GM19467 (cell line): ENCODE measurements at regions not wholly inside any gene's neighbourhood (a gene's known extent, or its start where the extent isn't known, plus 50 kb on each side); places are given as distances from the start of the nearest gene placed in this dataset.
"Not testable (repeated sequence)": the region's sequence is repeated elsewhere in the genome, so short reads cannot be mapped to it uniquely, and the experiment has no call there.

Source experiments
- ATAC-seq: cut with Tn5 transposase; IDR thresholded peaks from one replicate; pipeline ENCODE4 v1.9.1; 2021; ENCODE audit warnings: mild to moderate bottlenecking, moderate library complexity; ENCODE audit not compliant: unreplicated experiment

DNA sequence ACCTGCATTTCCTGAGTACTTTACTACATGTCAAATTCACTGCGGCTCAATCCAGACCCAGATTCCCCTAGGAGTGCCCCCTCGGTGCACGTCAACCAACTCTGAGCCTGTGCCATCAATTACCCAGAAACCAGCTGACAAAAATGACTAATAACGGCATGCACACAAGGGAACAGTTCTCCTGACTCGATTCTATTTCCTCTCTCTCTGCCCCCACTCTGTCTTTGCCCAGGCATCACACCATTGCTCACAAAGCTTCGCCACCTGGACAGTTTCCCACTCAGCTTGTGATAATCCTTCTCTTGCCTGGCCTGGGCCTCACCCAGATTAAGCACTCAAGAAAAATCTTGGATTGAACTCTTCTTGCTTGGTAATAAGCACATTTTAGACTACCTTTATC, 115.3 kb upstream of the NDUFV2 start:
- ATAC-seq: no peak

DNA sequence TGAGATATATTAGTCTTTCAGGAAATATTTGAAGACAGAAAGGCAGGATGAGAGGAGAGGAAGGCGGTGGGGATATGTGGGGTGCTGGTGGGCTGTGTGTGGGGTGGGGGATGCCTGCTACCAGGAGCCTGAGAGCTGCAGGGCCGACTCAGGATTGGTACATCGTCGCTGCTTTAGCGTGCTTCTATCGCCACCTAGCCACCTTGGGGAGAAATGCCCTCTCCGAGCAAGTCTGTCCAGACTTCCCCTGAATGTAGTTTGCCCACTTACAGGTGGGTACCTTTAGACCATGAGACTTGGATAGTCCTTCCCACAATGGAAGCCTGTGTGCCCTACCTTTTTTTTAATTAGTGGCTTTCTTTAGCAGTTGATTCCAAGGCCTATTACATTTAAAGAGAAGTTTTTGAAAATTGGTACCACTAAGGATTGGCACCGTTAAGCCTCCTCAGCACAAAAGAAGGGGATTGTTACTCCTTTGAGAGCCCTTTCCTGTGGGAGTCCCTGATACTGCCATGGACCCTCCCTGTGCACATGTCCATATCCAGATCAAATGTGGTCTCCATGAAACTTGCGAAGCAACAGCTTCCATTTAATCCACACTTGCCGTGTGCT, 114.1 kb upstream of the NDUFV2 start:
- ATAC-seq: no peak

DNA sequence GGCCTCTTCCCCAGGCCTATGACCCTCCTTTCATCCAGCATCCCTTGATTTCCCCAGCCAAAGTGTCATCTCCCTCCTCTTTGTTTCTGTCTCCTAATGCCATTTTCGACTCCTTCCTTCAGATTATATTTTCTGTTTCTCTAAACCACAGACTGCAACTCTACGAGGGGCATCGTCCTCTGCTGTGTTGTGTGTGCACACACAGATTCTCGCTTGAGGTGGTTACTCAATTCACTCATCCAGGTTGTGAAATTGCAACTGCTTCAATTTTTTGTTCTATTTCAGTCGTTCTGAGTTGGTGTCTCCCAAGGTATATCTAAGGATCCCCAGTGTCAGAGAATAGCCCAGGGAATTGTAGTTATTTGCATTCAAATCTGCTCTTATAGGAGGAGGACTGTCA, 113.5 kb upstream of the NDUFV2 start:
- ATAC-seq: no peak

DNA sequence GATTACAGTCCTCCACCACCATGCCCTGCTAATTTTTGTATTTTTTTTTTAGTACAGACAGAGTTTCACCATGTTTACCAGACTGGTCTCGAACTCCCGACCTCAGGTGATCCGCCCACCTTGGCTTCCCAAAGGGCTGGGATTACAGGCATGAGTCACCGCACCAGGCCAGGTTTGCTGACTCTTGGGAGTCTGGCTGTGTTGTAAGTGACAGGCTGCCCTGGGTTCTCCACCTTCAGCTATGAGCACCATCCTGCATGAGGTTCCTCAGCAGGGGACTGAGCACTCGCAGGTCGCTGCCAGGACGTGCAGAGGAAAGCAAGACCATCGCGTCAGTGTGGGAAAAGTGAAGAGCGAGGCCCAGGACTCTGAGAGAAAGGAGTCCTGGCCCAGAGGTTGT, 112.6 kb upstream of the NDUFV2 start:
- ATAC-seq: no peak

DNA sequence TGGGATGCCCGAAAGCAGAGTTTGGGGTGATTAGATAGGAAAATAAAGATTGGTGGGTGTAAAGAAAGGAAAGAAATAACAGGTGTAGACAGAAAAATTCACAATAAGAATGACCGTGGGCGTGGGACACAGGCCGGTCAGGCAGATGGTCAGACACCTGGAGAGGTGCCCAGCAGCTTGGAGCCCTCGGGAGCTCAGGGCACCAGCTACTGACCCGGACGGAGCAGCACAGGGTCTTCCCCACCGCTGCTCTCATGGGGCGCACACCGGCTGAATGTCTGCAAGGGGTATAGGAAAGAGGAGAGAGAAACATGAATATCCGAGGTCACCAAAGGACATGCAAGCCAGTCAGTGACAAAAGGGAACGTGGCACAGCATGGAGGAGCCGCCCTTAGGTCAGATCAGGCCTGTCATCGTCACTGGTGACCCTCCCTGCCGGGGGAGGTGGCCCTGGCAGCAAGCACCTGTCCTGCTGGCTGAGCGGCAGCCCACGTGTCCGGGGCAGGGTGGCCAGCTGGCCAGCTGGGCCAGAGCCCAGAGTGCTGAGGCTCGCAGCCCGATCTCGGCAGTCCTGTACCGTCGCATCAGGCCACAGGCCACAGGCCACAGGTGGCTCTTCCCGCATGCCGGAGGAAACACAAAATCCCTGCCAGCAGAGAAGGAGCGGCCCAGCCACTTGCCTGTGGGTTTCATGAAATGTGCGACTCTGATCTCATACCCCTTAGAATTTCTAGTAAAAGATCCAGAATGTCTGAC, 112.0 kb upstream of the NDUFV2 start:
- ATAC-seq: no peak

DNA sequence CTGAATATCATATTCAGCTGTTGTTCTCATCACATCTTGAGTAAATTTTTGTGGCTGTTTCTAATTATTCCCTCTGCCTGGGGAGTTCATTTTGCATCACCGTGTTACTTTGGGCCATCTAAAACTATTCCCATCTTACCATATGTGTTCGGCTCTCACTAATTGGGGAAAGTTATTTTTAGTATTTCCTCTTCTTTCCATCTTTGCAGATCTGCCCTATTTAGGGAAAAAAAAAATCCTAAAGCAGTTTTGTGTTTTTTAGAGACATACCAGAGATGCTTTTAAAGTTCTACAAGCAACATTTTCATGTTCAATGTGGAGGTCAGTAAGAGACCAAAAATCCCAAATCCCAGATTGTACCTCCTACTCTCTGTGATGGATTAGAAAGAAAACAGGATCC, 111.3 kb upstream of the NDUFV2 start:
- ATAC-seq: no peak

DNA sequence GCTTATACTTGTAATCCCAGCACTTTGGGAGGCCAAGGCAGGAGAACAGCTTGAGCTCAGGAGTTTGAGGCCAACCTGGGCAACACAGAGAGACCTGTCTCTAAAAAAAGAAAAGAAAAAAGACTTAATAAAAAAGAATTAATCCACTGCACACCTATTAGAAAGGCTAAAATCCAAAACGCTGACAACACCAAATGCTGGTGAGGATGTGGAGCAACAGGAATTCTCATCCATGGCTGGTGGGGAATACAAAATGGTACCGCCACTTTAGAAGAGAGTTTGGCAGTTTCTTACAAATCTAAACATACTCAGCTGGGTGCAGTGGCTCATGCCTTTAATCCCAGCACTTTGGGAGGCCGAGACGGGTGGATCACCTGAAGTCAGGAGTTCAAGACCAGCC, 110.0 kb upstream of the NDUFV2 start:
- ATAC-seq: not testable (repeated sequence)

DNA sequence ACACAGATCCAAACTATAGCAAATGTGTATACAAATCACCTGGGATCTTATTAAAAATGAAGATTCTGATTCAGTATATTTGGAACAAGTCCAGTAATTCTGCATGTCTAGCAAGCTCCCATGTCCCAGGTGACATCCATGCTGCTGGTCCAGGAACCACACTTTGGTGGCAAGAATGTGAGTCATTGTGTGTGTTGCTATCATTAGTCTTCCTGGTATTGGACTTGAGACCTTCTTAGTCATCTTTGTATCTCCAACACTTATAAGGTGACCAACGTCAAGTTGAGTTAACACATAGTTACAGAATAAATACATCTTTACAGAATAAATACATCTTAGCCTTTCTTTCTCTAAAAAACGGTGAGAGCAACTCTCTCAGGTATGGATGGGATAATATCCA, 107.9 kb upstream of the NDUFV2 start:
- ATAC-seq: no peak

DNA sequence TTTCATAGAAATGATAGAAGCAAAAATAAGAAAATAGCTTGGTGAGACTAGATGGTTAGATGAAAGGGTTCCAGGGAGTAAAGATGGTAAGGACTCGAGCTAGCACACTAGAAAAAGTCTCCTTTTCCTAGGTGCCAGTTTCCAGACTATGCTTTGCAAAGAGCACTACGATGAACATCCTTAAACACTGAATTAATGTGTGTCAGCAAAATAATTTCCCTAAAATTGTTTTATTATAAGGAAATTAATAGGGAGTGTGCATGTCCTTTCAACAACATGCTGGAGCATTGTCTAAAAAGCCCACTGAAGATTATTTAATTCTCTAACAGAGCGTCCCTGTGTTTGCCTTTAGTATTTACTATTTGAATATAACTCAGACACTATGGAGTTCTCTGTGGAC, 107.4 kb upstream of the NDUFV2 start:
- no peak for ATAC-seq

DNA sequence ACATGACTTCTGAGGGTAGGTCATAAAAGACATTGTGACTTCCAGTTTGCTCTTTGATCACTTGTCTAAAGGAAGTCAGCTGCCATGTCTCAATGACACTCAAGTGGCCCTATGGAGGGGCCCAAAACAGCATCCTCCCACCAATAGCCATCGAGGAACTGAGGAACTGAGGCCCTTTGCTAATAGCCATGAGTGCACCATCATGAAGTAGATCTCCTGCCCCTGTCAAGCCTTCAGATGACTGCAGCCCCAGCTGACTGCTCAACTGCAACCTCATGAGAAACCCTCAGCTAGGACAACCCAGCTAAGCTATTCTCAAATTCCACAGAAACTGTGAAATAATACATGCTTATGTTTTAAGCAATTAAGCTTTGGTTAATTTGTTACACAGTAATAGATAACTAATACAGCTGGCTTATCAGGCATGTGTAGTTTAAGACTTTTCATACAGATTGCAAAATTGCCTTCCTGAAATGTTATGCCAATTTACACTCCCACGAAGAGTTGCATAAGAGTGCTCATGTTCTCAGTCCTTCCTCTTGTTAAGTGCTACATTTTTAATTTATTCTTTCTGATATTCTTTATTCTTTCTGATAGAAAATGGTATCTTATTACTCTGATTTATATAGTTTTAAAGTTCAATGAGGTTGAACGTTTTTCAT, 105.6 kb upstream of the NDUFV2 start:
- no peak for ATAC-seq

DNA sequence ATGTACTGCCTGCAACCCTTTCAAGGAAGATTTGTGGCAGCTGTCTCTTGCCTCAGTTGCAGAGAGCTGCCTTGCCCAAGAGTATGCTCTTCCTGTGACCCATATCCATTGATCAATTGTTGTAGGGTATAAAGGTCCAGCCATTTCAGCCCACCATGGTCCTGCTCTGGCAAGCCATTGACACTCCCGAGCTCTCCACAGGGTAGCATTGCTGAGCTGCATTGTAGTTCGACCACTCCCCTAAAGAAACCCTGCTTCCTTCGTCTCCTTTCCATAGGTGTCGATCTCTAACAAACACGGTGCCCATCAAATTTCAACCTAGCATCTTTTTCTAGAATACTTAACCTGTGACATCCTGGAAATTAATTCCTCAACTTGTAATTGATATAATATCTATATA, 104.9 kb upstream of the NDUFV2 start:
- no peak for ATAC-seq

DNA sequence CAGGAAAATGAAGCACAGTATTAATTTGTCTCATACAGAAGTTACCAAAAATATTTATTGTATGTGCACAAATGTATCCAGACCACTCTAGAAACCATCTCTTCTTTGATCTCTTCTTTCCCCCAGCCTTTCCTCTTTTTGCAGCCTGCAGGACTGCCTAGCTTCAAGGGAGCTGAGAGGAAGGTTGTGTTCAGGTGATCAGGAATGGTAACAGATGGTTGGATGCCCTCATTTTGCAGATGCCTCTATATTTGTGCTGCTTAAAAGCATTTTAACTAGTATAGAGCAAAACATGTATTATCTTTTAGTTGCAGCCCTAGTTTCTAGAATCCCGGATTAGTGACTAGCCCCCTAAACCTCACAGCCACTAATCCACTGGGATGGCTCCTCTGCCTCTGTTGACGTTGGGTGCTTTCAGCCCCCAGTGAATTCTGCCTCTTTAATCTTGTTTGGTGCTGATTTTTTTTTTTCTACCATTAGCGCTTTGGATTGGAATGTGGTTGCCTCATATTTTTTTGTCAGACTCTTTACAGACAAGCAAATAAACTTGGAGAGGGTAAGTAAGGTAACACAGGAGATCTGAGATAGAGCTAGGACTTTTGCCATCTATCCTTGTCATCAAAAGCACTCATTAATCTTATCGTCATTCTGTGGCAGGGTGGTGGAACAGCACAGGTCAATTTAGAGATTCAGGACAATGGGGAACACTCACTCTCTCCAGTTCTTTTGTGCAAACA, 103.8 kb upstream of the NDUFV2 start:
- ATAC-seq: no peak

DNA sequence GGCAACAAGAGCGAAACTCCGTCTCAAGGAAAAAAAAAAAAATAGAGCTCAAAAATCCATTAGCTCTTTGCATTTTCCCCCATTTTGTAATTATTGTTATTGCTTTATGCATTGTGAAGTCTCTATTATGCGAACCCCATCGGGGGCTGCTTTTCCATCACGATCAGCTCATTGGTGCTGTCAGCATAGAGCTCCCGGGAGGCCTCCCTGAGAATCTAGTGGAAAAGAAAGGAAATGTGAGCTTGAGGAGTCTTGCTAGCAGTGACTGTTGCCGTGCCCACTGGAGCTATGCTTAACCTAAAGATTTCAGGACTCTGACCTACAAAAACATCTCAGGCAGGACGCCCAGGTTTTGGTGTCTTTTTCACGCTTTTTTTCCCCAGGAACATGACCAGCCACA, 102.6 kb upstream of the NDUFV2 start:
- no peak for ATAC-seq

DNA sequence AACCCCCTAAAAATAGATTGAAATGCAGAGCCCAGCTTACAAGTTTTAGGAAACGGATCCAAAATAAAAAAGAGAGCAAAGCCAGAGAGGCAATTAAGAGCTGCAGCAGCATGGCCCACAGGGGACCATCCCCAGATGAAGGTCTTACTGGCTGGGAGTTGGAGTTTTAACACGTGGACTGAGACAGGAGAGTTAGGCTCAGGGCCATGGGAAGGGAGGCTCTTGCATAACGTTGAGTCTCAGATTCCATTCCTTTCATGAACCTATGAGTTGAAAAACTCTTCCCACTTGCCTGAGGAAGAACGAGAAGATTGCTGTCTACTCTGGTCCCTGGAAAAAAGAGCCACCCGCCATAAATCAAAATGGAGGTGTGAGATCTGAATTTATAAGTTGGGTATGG, 101.8 kb upstream of the NDUFV2 start:
- ATAC-seq: no peak

DNA sequence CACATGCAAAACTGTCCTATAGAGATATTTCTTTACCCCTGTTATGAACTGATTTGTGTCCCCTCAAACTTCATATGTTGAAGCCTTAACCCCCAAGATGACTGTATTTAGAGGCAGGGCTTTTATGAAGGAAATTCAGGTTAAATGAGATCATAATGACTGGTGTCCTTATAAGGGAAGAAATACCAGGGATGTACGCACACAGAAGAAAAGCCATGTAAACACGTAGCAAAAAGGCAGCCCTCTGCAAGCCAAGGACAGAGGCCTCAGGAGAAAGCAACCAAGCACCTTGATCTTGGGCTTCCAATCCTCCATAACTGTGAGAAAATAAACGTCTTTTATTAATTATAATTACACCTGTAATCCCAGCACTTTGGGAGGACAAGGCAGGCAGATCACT, 101.3 kb upstream of the NDUFV2 start:
- ATAC-seq: no peak

DNA sequence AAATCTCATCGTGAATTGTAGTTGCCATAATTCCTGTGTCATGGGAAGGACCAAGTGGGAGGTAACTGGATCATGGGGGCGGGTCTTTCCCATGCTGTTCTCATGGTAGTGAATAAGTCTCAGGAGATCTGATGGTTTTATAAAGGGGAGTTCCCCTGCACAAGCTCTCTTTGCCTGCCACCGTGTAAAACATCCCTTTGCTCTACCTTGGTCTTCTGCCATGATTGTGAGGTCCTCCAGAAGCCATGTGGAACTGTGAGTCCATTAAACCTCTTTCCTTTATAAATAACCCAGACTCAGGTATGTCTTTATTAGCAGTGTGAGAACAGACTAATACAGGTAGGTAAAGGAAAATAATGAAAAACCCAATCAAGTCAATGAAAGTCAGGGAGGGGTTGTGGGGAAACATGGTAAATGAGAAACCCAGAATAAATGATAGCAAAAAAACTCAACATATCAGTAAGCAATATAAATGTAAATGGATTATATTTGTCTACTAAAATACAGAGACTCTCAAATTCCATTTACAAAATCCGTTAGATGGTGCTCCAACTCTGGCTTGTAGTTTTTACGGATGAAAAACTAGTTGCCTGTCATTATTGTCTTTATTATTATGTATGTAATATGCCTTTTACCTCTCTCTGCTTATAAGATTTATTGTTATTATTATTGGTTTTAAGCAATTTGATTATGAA, 98.9 kb upstream of the NDUFV2 start:
- no peak for ATAC-seq

DNA sequence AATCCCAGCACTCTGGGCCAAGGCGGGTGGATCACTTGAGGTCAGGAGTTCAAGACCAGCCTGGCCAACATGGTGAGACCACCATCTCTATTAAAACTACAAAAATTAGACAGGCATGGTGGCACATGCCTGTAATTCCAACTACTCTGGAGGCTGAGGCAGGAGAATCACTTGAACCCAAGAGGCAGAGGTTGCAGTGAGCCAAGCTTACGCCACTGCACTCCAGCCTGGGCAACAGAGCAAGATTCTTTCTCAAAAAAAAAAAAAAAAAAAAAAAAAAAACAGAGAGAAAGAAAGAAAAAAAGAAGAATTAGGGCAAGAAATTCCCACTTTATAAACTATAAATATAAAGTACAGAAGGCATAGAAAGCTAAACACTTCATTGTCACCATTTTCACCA, 98.2 kb upstream of the NDUFV2 start:
- ATAC-seq: not testable (repeated sequence)

DNA sequence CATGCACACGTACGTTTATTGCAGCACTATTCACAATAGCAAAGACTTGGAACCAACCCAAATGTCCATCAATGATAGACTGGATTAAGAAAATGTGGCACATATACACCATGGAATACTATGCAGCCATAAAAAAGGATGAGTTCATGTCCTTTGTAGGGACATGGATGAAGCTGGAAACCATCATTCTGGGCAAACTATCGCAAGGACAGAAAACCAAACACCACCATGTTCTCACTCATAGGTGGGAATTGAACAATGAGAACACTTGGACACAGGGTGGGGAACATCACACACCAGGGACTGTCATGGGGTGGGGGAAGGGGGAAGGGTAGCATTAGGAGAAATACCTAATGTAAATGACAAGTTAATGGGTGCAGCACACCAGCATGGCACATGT, 94.8 kb upstream of the NDUFV2 start:
- ATAC-seq: not testable (repeated sequence)

DNA sequence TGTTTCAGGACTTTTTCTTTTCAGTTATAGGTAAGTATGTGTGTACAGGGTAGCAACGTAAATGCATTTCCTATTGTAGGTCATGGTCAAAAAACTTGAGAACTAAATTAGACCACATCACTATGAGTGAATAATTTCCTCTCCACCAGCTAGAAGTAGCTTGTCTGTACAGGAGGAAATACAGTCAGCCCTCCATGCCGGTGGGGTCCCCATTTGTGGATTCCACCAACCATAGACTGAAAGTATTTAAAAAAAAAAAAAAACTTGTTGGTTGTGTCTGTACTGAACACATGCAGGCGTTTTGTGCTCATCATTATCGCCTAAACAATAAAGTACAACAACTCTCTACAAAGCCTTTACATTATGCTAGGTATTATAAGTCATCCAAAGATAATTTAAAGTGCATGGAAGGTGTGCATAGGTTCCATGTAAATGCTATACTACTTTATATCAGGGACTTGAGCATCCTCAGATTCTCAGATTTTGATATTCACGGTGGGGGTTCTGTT, 94.2 kb upstream of the NDUFV2 start:
- ATAC-seq: no peak

DNA sequence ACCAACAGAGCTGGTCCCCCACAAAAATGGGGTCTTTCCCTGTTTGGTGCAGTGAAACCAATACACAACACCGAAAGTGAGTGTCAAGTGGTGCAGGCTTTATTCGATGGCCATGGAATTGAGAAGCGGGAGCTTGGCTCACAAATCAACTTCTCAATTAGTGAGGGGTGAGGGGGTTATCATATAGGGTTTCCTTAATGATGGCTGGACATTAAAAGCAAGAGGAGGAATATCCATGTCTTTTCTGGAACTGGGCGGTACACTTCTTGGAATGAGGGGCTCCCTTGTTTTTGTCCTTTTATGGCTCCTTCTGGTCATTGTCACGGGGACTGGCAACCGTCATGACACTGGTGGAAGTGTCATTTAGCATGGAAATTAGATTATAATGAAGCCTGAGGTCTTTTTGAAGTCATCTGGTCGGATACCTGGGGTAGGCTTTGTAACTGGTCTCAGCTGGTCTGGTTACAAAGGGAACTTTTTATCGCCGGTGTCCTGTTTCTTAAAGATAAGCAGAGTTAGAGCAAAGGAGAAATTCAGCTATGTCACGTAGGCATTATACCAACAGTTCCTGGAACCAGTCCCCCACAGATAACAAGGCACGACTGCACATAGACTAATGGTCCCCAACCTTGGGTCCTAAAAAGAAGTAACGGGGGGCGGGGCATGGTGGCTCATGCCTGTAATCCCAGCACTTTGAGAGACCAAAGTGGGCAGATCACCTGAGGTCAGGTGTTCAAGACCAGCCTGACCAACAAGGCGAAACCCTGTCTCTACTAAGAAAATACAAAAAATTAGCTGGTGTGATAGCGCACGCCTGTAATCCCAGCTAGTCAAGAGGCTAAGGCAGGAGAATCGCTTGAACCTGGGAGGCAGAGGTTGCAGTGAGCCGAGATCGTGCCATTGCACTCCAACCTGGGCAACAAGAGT, 93.5 kb upstream of the NDUFV2 start:
- ATAC-seq: no peak
